ENCODE measurements at regions not wholly inside any gene's neighbourhood (a gene's known extent, or its start where the extent isn't known, plus 50 kb on each side); places are given as distances from the start of the nearest gene placed in this dataset.
"Not testable (repeated sequence)": the region's sequence is repeated elsewhere in the genome, so short reads cannot be mapped to it uniquely, and the experiment has no call there.

GRCh38 chr4:186847429-186848131 lies 123.9 kb upstream of the FAT1 start:
- TF ChIP-seq CTCF (IDR thresholded peaks at IDR 0.05; ENCODE audit: insufficient read depth, low read length); POLR2AphosphoS5 (IDR thresholded peaks at IDR 0.05; ENCODE audit: low read depth): not testable (repeated sequence)
